22Rv1 (cell line): ENCODE measurements at regions not wholly inside any gene's neighbourhood (a gene's known extent, or its start where the extent isn't known, plus 50 kb on each side); places are given as distances from the start of the nearest gene placed in this dataset.
"Not testable (repeated sequence)": the region's sequence is repeated elsewhere in the genome, so short reads cannot be mapped to it uniquely, and the experiment has no call there.

Experiments used
- ZFX ChIP-seq: fragments of 450-650 bp; IDR thresholded peaks from 2 replicates; pipeline ENCODE4 v1.6.1; 2017; ENCODE audit warnings: antibody characterized with exemption, borderline replicate concordance
- TF ChIP-seq, protein P1 (sequence below): fragments of 450-650 bp; IDR thresholded peaks from 2 replicates; pipeline ENCODE4 v1.5.1; 2017; ENCODE audit warnings: mild to moderate bottlenecking

GRCh38 chr6:170145716-170146115, 145.2 kb downstream of the DLL1 start:
- TF ChIP-seq, protein P1, sequence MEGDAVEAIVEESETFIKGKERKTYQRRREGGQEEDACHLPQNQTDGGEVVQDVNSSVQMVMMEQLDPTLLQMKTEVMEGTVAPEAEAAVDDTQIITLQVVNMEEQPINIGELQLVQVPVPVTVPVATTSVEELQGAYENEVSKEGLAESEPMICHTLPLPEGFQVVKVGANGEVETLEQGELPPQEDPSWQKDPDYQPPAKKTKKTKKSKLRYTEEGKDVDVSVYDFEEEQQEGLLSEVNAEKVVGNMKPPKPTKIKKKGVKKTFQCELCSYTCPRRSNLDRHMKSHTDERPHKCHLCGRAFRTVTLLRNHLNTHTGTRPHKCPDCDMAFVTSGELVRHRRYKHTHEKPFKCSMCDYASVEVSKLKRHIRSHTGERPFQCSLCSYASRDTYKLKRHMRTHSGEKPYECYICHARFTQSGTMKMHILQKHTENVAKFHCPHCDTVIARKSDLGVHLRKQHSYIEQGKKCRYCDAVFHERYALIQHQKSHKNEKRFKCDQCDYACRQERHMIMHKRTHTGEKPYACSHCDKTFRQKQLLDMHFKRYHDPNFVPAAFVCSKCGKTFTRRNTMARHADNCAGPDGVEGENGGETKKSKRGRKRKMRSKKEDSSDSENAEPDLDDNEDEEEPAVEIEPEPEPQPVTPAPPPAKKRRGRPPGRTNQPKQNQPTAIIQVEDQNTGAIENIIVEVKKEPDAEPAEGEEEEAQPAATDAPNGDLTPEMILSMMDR = not testable (repeated sequence)
- TF ChIP-seq ZFX = not testable (repeated sequence)
